Gastroesophageal sphincter (tissue), 3 donors: ENCODE measurements at regions not wholly inside any gene's neighbourhood (a gene's known extent, or its start where the extent isn't known, plus 50 kb on each side); places are given as distances from the start of the nearest gene placed in this dataset.

Experiments
- CTCF ChIP-seq, 4 experiments: fragments of 200-600 bp in 2 of 4; fragments of 450-650 bp in 2 of 4; sonication (generic) in 1 of 4; IDR thresholded peaks; one replicate each; pipeline ENCODE4 v1.5.1; 2017 to 2019; ENCODE audit warnings: antibody characterized with exemption in 4 of 4, mild to moderate bottlenecking in 2 of 4, moderate library complexity in 2 of 4
- EP300 ChIP-seq: sonication (generic); formaldehyde crosslinking; IDR thresholded peaks from one replicate; pipeline ENCODE4 v1.6.1; 2017; ENCODE audit warnings: antibody characterized with exemption, mild to moderate bottlenecking
- POLR2A ChIP-seq, 2 donors: fragments of 450-650 bp; IDR thresholded peaks; one replicate each; pipeline ENCODE4 v1.6.1; 2017; ENCODE audit warnings: antibody characterized with exemption in 2 of 2, mild to moderate bottlenecking in 2 of 2, moderate library complexity in 1 of 2
- POLR2AphosphoS5 ChIP-seq: sonication (generic); formaldehyde crosslinking; IDR thresholded peaks from one replicate; pipeline ENCODE4 v1.6.1; 2017; ENCODE audit warnings: antibody characterized with exemption

GRCh38 chr10:3503299-3503698 lies 281.7 kb downstream of the KLF6 start:
- no peak for TF ChIP-seq CTCF (IDR thresholded peaks at IDR 0.05)
- no peak for TF ChIP-seq POLR2A (IDR thresholded peaks at IDR 0.05)
- no peak for TF ChIP-seq EP300
- TF ChIP-seq POLR2AphosphoS5: no peak
